IMR-90 (cell line): ENCODE measurements at regions not wholly inside any gene's neighbourhood (a gene's known extent, or its start where the extent isn't known, plus 50 kb on each side); places are given as distances from the start of the nearest gene placed in this dataset.

Source experiments
- ATAC-seq: fragments of 200-7000 bp; cut with Tn5 transposase; 2 replicates; pipeline ENCODE4 v1.9.1; 2020; ENCODE audit warnings: low read depth, mild to moderate bottlenecking, moderate library complexity
- BruUV-seq: library from RNA; stranded (reverse); fragments of 400-500 nt; replicated peaks from 2 replicates; lab custom pipeline; 2021; lab: Mats Ljungman, UMichigan
- CTCF ChIA-PET: fragments of 300-600 bp; formaldehyde crosslinking; extraction: SDS; loops from one replicate; lab custom pipeline; 2021; ENCODE audit warnings: antibody characterized with exemption; lab: Yijun Ruan, JAX
- POLR2A ChIA-PET: fragments of 300-600 bp; sonication (Branson Sonifier 250); formaldehyde crosslinking; loops from one replicate; lab custom pipeline; 2022; ENCODE audit warnings: antibody characterized with exemption; ENCODE audit not compliant: unreplicated experiment; lab: Charles Lee
- DNase-seq: peaks from one replicate; pipeline ENCODE4 v3.0.0; 2013
- H2AFZ ChIP-seq: replicated peaks from 2 replicates; pipeline ENCODE3; 2013; ENCODE audit warnings: low read length, mild to moderate bottlenecking; ENCODE audit not compliant: poor library complexity
- H2AK5ac ChIP-seq: 2 replicates; pipeline ENCODE4 v1.6.1; 2013; ENCODE audit warnings: low read depth, low read length, inconsistent platforms
- H2AK9ac ChIP-seq: replicated peaks from 2 replicates; pipeline ENCODE3; 2013; ENCODE audit warnings: mild to moderate bottlenecking, low read depth, low read length, moderate library complexity; ENCODE audit not compliant: poor library complexity
- H2BK120ac ChIP-seq: 2 replicates; pipeline ENCODE4 v1.6.1; 2013; ENCODE audit warnings: low read depth, low read length, inconsistent platforms
- H2BK15ac ChIP-seq: 3 replicates; pipeline ENCODE4 v1.6.1; 2013; ENCODE audit warnings: low read depth, low read length, inconsistent platforms
- H2BK20ac ChIP-seq: 2 replicates; pipeline ENCODE4 v1.6.1; 2013; ENCODE audit warnings: low read depth, mild to moderate bottlenecking, inconsistent platforms, low read length, moderate library complexity
- H2BK5ac ChIP-seq: 2 replicates; pipeline ENCODE4 v1.6.1; 2013; ENCODE audit warnings: mild to moderate bottlenecking, low read depth, low read length, inconsistent platforms; ENCODE audit not compliant: poor library complexity, severe bottlenecking
- H3K14ac ChIP-seq: replicated peaks from 2 replicates; pipeline ENCODE4 v1.6.1; 2013; ENCODE audit warnings: low read depth, low read length, inconsistent platforms
- H3K18ac ChIP-seq: 2 replicates; pipeline ENCODE4 v1.6.1; 2013; ENCODE audit warnings: low read depth, low read length, control low read depth
- H3K23ac ChIP-seq: 2 replicates; pipeline ENCODE4 v1.6.1; 2013; ENCODE audit warnings: low read depth, low read length, inconsistent platforms
- H3K27ac ChIP-seq: 2 replicates; pipeline ENCODE4 v1.5.1; 2013; ENCODE audit warnings: mild to moderate bottlenecking, control low read depth, low read length; ENCODE audit not compliant: insufficient read depth
- H3K27me3 ChIP-seq: 2 replicates; pipeline ENCODE4 v1.6.1; 2013; ENCODE audit warnings: low read length; ENCODE audit not compliant: control insufficient read depth, insufficient read depth
- H3K36me3 ChIP-seq: 2 replicates; pipeline ENCODE4 v1.6.1; 2013; ENCODE audit warnings: low read length, mixed read lengths; ENCODE audit not compliant: control insufficient read depth, insufficient read depth
- H3K4ac ChIP-seq: 2 replicates; pipeline ENCODE4 v1.6.1; 2013; ENCODE audit warnings: low read depth, low read length, inconsistent platforms
- H3K4me1 ChIP-seq: 2 replicates; pipeline ENCODE4 v1.6.1; 2013; ENCODE audit warnings: low read length, mixed read lengths; ENCODE audit not compliant: control insufficient read depth, insufficient read depth
- H3K4me2 ChIP-seq: 2 replicates; pipeline ENCODE4 v1.6.1; 2013; ENCODE audit warnings: low read depth, mild to moderate bottlenecking, control low read depth, low read length, moderate library complexity
- H3K4me3 ChIP-seq: 2 replicates; pipeline ENCODE4 v1.5.1; 2013; ENCODE audit warnings: low read depth, mild to moderate bottlenecking, control low read depth, low read length, moderate library complexity; ENCODE audit not compliant: insufficient read depth
- H3K56ac ChIP-seq: 2 replicates; pipeline ENCODE4 v1.6.1; 2013; ENCODE audit warnings: low read length, inconsistent platforms; ENCODE audit not compliant: insufficient read depth; ENCODE audit errors: extremely low read depth
- H3K79me1 ChIP-seq, 2 experiments: 2 replicates each; pipeline ENCODE4 v1.6.1; 2013; ENCODE audit warnings: low read length in 2 of 2, inconsistent platforms in 1 of 2, low read depth in 1 of 2
- H3K9ac ChIP-seq: 2 replicates; pipeline ENCODE4 v1.6.1; 2013; ENCODE audit warnings: low read depth, low read length, control low read depth
- H3K9me1 ChIP-seq: 2 replicates; pipeline ENCODE4 v1.6.1; 2013; ENCODE audit warnings: low read length, inconsistent platforms; ENCODE audit not compliant: insufficient read depth
- H3K9me3 ChIP-seq: 2 replicates; pipeline ENCODE4 v1.6.1; 2013; ENCODE audit warnings: low read length; ENCODE audit not compliant: control insufficient read depth, insufficient read depth
- H4K20me1 ChIP-seq: 2 replicates; pipeline ENCODE4 v1.6.1; 2013; ENCODE audit warnings: low read length, inconsistent platforms; ENCODE audit not compliant: insufficient read depth
- H4K5ac ChIP-seq: 2 replicates; pipeline ENCODE4 v1.6.1; 2013; ENCODE audit warnings: mild to moderate bottlenecking, low read depth, low read length, control low read depth
- H4K8ac ChIP-seq, 2 experiments: 2 replicates each; pipeline ENCODE4 v1.6.1; 2013; ENCODE audit warnings: low read depth in 2 of 2, low read length in 2 of 2, control low read depth in 1 of 2, inconsistent platforms in 1 of 2
- H4K91ac ChIP-seq: 2 replicates; pipeline ENCODE4 v1.6.1; 2013; ENCODE audit warnings: low read depth, low read length, inconsistent platforms; ENCODE audit not compliant: insufficient read depth
- BHLHE40 ChIP-seq: fragments of 150-350 bp; IDR thresholded peaks from 2 replicates; pipeline ENCODE4 v1.6.1; 2016; ENCODE audit warnings: mild to moderate bottlenecking, low read depth, low read length
- CEBPB ChIP-seq: IDR thresholded peaks from 2 replicates; pipeline ENCODE4 v1.6.1; 2012; ENCODE audit warnings: low read depth, low read length, improper control_type of control experiment
- CHD1 ChIP-seq: IDR thresholded peaks from 2 replicates; pipeline ENCODE4 v1.6.1; 2012; ENCODE audit warnings: low read depth, low read length, improper control_type of control experiment
- ELK1 ChIP-seq: fragments of 150-350 bp; IDR thresholded peaks from 2 replicates; pipeline ENCODE4 v1.6.1; 2016; ENCODE audit warnings: low read depth, mild to moderate bottlenecking, low read length, moderate library complexity, borderline replicate concordance
- FOS ChIP-seq: fragments of 150-350 bp; IDR thresholded peaks from 2 replicates; pipeline ENCODE4 v1.6.1; 2016; ENCODE audit warnings: low read depth, low read length
- MAFK ChIP-seq: IDR thresholded peaks from 2 replicates; pipeline ENCODE4 v1.6.1; 2012; ENCODE audit warnings: low read depth, low read length, improper control_type of control experiment
- MAZ ChIP-seq: IDR thresholded peaks from 2 replicates; pipeline ENCODE4 v1.6.1; 2012; ENCODE audit warnings: low read depth, mild to moderate bottlenecking, low read length, improper control_type of control experiment, moderate library complexity, borderline replicate concordance
- MXI1 ChIP-seq: IDR thresholded peaks from 2 replicates; pipeline ENCODE4 v1.6.1; 2012; ENCODE audit warnings: low read depth, mild to moderate bottlenecking, low read length, moderate library complexity, borderline replicate concordance
- NFE2L2 ChIP-seq: fragments of 150-350 bp; IDR thresholded peaks from 2 replicates; pipeline ENCODE4 v1.6.1; 2016; ENCODE audit warnings: low read depth, mild to moderate bottlenecking, low read length
- POLR2A ChIP-seq: IDR thresholded peaks from 2 replicates; pipeline ENCODE4 v1.6.1; 2012; ENCODE audit warnings: mild to moderate bottlenecking, low read depth, low read length
- RAD21 ChIP-seq: IDR thresholded peaks from 2 replicates; pipeline ENCODE4 v1.6.1; 2012; ENCODE audit warnings: low read length, improper control_type of control experiment
- RCOR1 ChIP-seq: IDR thresholded peaks from 2 replicates; pipeline ENCODE4 v1.6.1; 2012; ENCODE audit warnings: mild to moderate bottlenecking, low read length, improper control_type of control experiment; ENCODE audit not compliant: insufficient replicate concordance
- RFX5 ChIP-seq: IDR thresholded peaks from 2 replicates; pipeline ENCODE4 v1.8.0; 2012; ENCODE audit warnings: low read depth, mild to moderate bottlenecking, low read length, moderate library complexity
- SMC3 ChIP-seq: fragments of 150-350 bp; IDR thresholded peaks from 2 replicates; pipeline ENCODE4 v1.6.1; 2016; ENCODE audit warnings: low read depth, mild to moderate bottlenecking, antibody characterized with exemption, low read length, moderate library complexity
- WGBS, 2 experiments: methylation state at CpG; one replicate each; pipeline versions ENCODE4 v1.1.5 to v1.1.7; 2013; ENCODE audit warnings: missing lambda C conversion rate in 2 of 2; ENCODE audit not compliant: insufficient read length in 1 of 2; ENCODE audit errors: extremely low coverage in 2 of 2; 5-methylcytosine and 5-hydroxymethylcytosine counted together
- dilution Hi-C: fragments of 300-500 bp; cut with HindIII; formaldehyde crosslinking; loops from one replicate; pipeline ENCODE4 v1.14.3; 2018; ENCODE audit warnings: low sequenced_read_pairs; ENCODE audit not compliant: unreplicated experiment
- in situ Hi-C: fragments of 300-500 bp; cut with MboI; formaldehyde crosslinking; loops from 3 replicates; pipeline ENCODE4 v1.14.3; 2019; ENCODE audit warnings: low sequenced_read_pairs, inconsistent platforms, mixed read lengths
- intact Hi-C: fragments of 100-400 bp; cut with micrococcal nuclease; formaldehyde crosslinking; loops from 2 replicates; pipeline ENCODE4 v1.10.0; 2022
- TF ChIP-seq, protein P1 (sequence below): conservative IDR thresholded peaks from 2 replicates; pipeline ENCODE4 v1.5.1; 2012; ENCODE audit warnings: mild to moderate bottlenecking, low read depth, low read length, improper control_type of control experiment
- TF ChIP-seq, protein P2 (sequence below): fragments of 150-350 bp; IDR thresholded peaks from 2 replicates; pipeline ENCODE4 v1.6.1; 2017; ENCODE audit warnings: mild to moderate bottlenecking, antibody characterized with exemption, low read length, low read depth

DNA sequence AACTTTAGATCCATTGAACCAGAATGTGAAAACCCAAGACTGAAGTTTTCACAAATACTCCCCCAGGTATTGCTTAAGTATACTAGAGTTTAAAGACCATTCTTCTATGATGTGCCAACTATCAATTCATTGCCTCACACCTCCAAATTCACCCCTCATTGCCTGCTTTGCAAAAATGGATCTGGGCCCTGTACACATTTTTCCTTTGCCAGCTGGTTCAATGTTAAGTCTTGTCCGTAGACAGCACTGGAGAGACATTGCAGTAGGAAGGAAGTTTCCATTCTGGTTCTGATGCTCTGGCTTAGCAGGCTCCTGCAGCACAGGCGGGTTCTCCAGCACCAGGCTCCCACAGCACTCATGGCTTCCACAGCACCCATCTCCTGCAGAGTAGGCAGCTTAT, 130.0 kb downstream of the PROX1 start:
- Histone ChIP-seq H3K4ac (no peak overlapping the region), H3K79me1 (no peaks in the 10 kb centered on the region), H3K4me3 (no peak overlapping the region), H3K27me3 (peaks cover 3% of the 10 kb centered on the region), H3K23ac (no peak overlapping the region), H3K18ac (no peak overlapping the region), H3K4me2 (no peak overlapping the region), H4K8ac (no peak overlapping the region), H3K9ac (no peak overlapping the region), H2AK5ac (no peak overlapping the region), H3K14ac (no peak overlapping the region), H2BK15ac (no peak overlapping the region), H2BK120ac (no peak overlapping the region), H2BK5ac (no peak overlapping the region), H3K9me1 (no peaks in the 10 kb centered on the region), H3K4me1 (no peaks in the 10 kb centered on the region), H4K20me1 (no peaks in the 10 kb centered on the region), H4K5ac (no peak overlapping the region), H3K56ac (no peak overlapping the region), H3K36me3 (no peaks in the 10 kb centered on the region), H2AFZ (no peak overlapping the region), H3K27ac (no peak overlapping the region), H2AK9ac (no peak overlapping the region), H3K9me3 (peaks cover 6% of the 10 kb centered on the region), H4K91ac (no peak overlapping the region), H2BK20ac (no peak overlapping the region)
- no peak for DNase-seq
- 55% methylated on average over 2 of the region's 2 CpGs; no CpG with 5 or more reads in 1 of the 2 experiments for WGBS, 2 experiments
- ATAC-seq = no peak
- intact Hi-C loops (no loop called here), in situ Hi-C loops (no loop called here), dilution Hi-C loops (no loop called here)
- ChIA-PET CTCF (no interaction called here), POLR2A (no interaction called here)
- no TSS peak for BruUV-seq
- TF ChIP-seq BHLHE40 (no peak), RFX5 (no peak), RCOR1 (no peak), FOS (no peak), CHD1 (no peak), NFE2L2 (no peak), CEBPB (no peak), ELK1 (no peak), SMC3 (no peak), MAZ (no peak), MAFK (no peak), RAD21 (no peak), MXI1 (no peak), POLR2A (no peak)
- TF ChIP-seq, protein P1, sequence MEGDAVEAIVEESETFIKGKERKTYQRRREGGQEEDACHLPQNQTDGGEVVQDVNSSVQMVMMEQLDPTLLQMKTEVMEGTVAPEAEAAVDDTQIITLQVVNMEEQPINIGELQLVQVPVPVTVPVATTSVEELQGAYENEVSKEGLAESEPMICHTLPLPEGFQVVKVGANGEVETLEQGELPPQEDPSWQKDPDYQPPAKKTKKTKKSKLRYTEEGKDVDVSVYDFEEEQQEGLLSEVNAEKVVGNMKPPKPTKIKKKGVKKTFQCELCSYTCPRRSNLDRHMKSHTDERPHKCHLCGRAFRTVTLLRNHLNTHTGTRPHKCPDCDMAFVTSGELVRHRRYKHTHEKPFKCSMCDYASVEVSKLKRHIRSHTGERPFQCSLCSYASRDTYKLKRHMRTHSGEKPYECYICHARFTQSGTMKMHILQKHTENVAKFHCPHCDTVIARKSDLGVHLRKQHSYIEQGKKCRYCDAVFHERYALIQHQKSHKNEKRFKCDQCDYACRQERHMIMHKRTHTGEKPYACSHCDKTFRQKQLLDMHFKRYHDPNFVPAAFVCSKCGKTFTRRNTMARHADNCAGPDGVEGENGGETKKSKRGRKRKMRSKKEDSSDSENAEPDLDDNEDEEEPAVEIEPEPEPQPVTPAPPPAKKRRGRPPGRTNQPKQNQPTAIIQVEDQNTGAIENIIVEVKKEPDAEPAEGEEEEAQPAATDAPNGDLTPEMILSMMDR = no peak
- TF ChIP-seq, protein P2, sequence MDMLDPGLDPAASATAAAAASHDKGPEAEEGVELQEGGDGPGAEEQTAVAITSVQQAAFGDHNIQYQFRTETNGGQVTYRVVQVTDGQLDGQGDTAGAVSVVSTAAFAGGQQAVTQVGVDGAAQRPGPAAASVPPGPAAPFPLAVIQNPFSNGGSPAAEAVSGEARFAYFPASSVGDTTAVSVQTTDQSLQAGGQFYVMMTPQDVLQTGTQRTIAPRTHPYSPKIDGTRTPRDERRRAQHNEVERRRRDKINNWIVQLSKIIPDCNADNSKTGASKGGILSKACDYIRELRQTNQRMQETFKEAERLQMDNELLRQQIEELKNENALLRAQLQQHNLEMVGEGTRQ = no peak
